ENCODE measurements at regions not wholly inside any gene's neighbourhood (a gene's known extent, or its start where the extent isn't known, plus 50 kb on each side); places are given as distances from the start of the nearest gene placed in this dataset.

Small RNA genes lying in the stretch of these regions (small RNA-seq; reads per million reads assigned to genes)
- 0 reads per million in 7 experiments for gene RF00019

Measured in SK-N-SH (cell line).